Panc1 (cell line): ENCODE measurements at regions not wholly inside any gene's neighbourhood (a gene's known extent, or its start where the extent isn't known, plus 50 kb on each side); places are given as distances from the start of the nearest gene placed in this dataset.

Experiments used
- ATAC-seq: fragments of 200-7000 bp; cut with Tn5 transposase; 2 replicates; pipeline ENCODE4 v1.9.1; 2020; ENCODE audit warnings: mild to moderate bottlenecking, moderate library complexity
- BruUV-seq: library from RNA; stranded (reverse); fragments of 400-500 nt; replicated peaks from 2 replicates; lab custom pipeline; 2021; lab: Mats Ljungman, UMichigan
- CTCF ChIA-PET: fragments of 300-600 bp; sonication (Branson Sonifier 250); formaldehyde crosslinking; loops from one replicate; lab custom pipeline; 2022; ENCODE audit warnings: antibody characterized with exemption; lab: Charles Lee
- POLR2A ChIA-PET: fragments of 300-600 bp; sonication (Branson Sonifier 250); formaldehyde crosslinking; loops from one replicate; lab custom pipeline; 2022; ENCODE audit warnings: antibody characterized with exemption; lab: Charles Lee
- DNase-seq: peaks from one replicate; pipeline ENCODE4 v3.0.0-alpha.2; 2010; ENCODE audit warnings: low read depth, low spot score
- H3K27ac ChIP-seq: 2 replicates; pipeline ENCODE4 v1.5.1; 2011; ENCODE audit warnings: mild to moderate bottlenecking, low read length, inconsistent platforms
- H3K27me3 ChIP-seq: fragments of 200-500 bp; sonication (Bioruptor generic); 2 replicates; pipeline ENCODE4 v1.6.0; 2014; ENCODE audit warnings: low read length, inconsistent platforms; ENCODE audit not compliant: control insufficient read depth, insufficient read depth
- H3K36me3 ChIP-seq: fragments of 200-500 bp; sonication (Bioruptor generic); 2 replicates; pipeline ENCODE4 v1.5.1; 2014; ENCODE audit warnings: inconsistent platforms, mild to moderate bottlenecking, low read length, moderate library complexity; ENCODE audit not compliant: control insufficient read depth, insufficient read depth
- H3K4me1 ChIP-seq: 2 replicates; pipeline ENCODE4 v1.5.1; 2011; ENCODE audit warnings: inconsistent platforms, mild to moderate bottlenecking, low read length, moderate library complexity; ENCODE audit not compliant: control insufficient read depth, insufficient read depth
- H3K4me3 ChIP-seq, 2 experiments: 2 replicates each; pipeline ENCODE4 v1.5.1; 2011 to 2012; ENCODE audit warnings: low read depth in 2 of 2, low read length in 2 of 2, mild to moderate bottlenecking in 2 of 2, inconsistent platforms in 1 of 2, moderate library complexity in 1 of 2
- H3K9me3 ChIP-seq: fragments of 200-500 bp; sonication (Bioruptor generic); 2 replicates; pipeline ENCODE4 v1.5.1; 2014; ENCODE audit warnings: low read depth, mild to moderate bottlenecking, inconsistent platforms, low read length, moderate library complexity; ENCODE audit not compliant: control insufficient read depth, insufficient read depth
- CTCF ChIP-seq: fragments of 450-650 bp; IDR thresholded peaks from 2 replicates; pipeline ENCODE4 v1.5.1; 2017; ENCODE audit warnings: mild to moderate bottlenecking
- POLR2AphosphoS5 ChIP-seq: IDR thresholded peaks from 2 replicates; pipeline ENCODE4 v1.6.1; 2012; ENCODE audit warnings: mild to moderate bottlenecking, low read depth, low read length, moderate library complexity
- REST ChIP-seq, 2 experiments: IDR thresholded peaks; 2 replicates each; pipeline ENCODE4 v1.6.1; 2011 to 2012; ENCODE audit warnings: low read depth in 2 of 2, control low read depth in 1 of 2, low read length in 1 of 2, mild to moderate bottlenecking in 1 of 2, moderate library complexity in 1 of 2; ENCODE audit not compliant: insufficient read depth in 1 of 2
- SIN3A ChIP-seq: IDR thresholded peaks from 2 replicates; pipeline ENCODE4 v1.6.1; 2012; ENCODE audit warnings: low read depth, mild to moderate bottlenecking, low read length, moderate library complexity, borderline replicate concordance; ENCODE audit not compliant: insufficient read depth
- TCF7L2 ChIP-seq: IDR thresholded peaks from 2 replicates; pipeline ENCODE4 v1.6.1; 2011; ENCODE audit warnings: mild to moderate bottlenecking, low read depth, low read length, inconsistent platforms
- in situ Hi-C: cut with HindIII; loops from 2 replicates; pipeline ENCODE4 v1.10.0; 2016; ENCODE audit warnings: low sequenced_read_pairs, low pct_unique_long_range_greater_than_20kb
- intact Hi-C: fragments of 100-400 bp; cut with micrococcal nuclease; formaldehyde crosslinking; loops from one replicate; pipeline ENCODE4 v1.10.0; 2022; ENCODE audit not compliant: unreplicated experiment

GRCh38 chr9:90188656-90189055 lies 454.0 kb downstream of the DIRAS2 start:
- no peak for DNase-seq
- intact Hi-C loops: no loop called here
- no peak overlapping the region for H3K4me3 ChIP-seq
- H3K9me3 ChIP-seq: no peaks in the 10 kb centered on the region
- H3K27ac ChIP-seq: no peak overlapping the region
- H3K27me3 ChIP-seq: no peaks in the 10 kb centered on the region
- BruUV-seq: no TSS peak
- ChIA-PET POLR2A (no interaction called here), CTCF (no interaction called here)
- ATAC-seq: no peak
- H3K36me3 ChIP-seq: no peaks in the 10 kb centered on the region
- TF ChIP-seq SIN3A: no peak
- TF ChIP-seq REST (IDR thresholded peaks at IDR 0.05; ENCODE audit: insufficient read depth in 1 of 2, low read depth in 2 of 2, low read length in 1 of 2): no peak
- no peak for TF ChIP-seq CTCF
- TF ChIP-seq TCF7L2: no peak
- no peak for TF ChIP-seq POLR2AphosphoS5
- in situ Hi-C loops: no loop called here
- H3K4me1 ChIP-seq: no peaks in the 10 kb centered on the region

- ATAC-seq: no peak
Observed at GRCh38 chr9:90189306-90189705, 453.3 kb downstream of the DIRAS2 start.

More at GRCh38 chr9:90189306-90189705, 453.3 kb downstream of the DIRAS2 start:
- no peak overlapping the region for H3K4me3 ChIP-seq
- H3K9me3 ChIP-seq: no peaks in the 10 kb centered on the region
- in situ Hi-C loops (no loop called here), intact Hi-C loops (no loop called here)
- H3K4me1 ChIP-seq: no peaks in the 10 kb centered on the region
- no peak overlapping the region for H3K27ac ChIP-seq
- ChIA-PET POLR2A (no interaction called here), CTCF (no interaction called here)
- DNase-seq: no peak
- TF ChIP-seq CTCF: no peak
- no peak for TF ChIP-seq POLR2AphosphoS5
- TF ChIP-seq TCF7L2: no peak
- TF ChIP-seq SIN3A: no peak
- no peak for TF ChIP-seq REST (IDR thresholded peaks at IDR 0.05; ENCODE audit: insufficient read depth in 1 of 2, low read depth in 2 of 2, low read length in 1 of 2)
- no peaks in the 10 kb centered on the region for H3K27me3 ChIP-seq
- BruUV-seq: no TSS peak
- no peaks in the 10 kb centered on the region for H3K36me3 ChIP-seq
